Bronchial epithelial cell (primary cell): ENCODE measurements at regions not wholly inside any gene's neighbourhood (a gene's known extent, or its start where the extent isn't known, plus 50 kb on each side); places are given as distances from the start of the nearest gene placed in this dataset.
A peak's percentile ranks its signal among the peaks of the same experiment; 100 is the strongest.

Source experiments
- DNase-seq: peaks from one replicate; pipeline ENCODE4 v3.0.0-alpha.2; 2010; ENCODE audit warnings: low read depth
- FAIRE-seq: peaks from 2 replicates; lab custom pipeline; 2011; peaks lifted over from hg19 to GRCh38; lab: Jason Lieb, UNC
- H3K27me3 ChIP-seq: 2 replicates; pipeline ENCODE4 v1.5.1; 2011; ENCODE audit warnings: low read length; ENCODE audit not compliant: control insufficient read depth, insufficient read depth
- H3K36me3 ChIP-seq: 2 replicates; pipeline ENCODE4 v1.5.1; 2011; ENCODE audit warnings: low read length; ENCODE audit not compliant: control insufficient read depth, insufficient read depth
- H3K4me3 ChIP-seq: 2 replicates; pipeline ENCODE4 v1.5.1; 2011; ENCODE audit warnings: mild to moderate bottlenecking, low read depth, low read length, control low read depth
- CTCF ChIP-seq: IDR thresholded peaks from 2 replicates; pipeline ENCODE4 v1.5.1; 2011; ENCODE audit warnings: mild to moderate bottlenecking, moderate library complexity, low read length, control low read depth, inconsistent platforms; ENCODE audit not compliant: insufficient read depth, severe bottlenecking

- FAIRE-seq (no peak), DNase-seq (peak; percentile 60)
- Histone ChIP-seq H3K27me3 (no peaks in the 10 kb centered on the region), H3K4me3 (no peak overlapping the region), H3K36me3 (no peaks in the 10 kb centered on the region)
- no peak for TF ChIP-seq CTCF
Observed at GRCh38 chr20:11296951-11297350, 620.7 kb upstream of the BTBD3 start.

- no peak for TF ChIP-seq CTCF
- Histone ChIP-seq H3K36me3 (no peaks in the 10 kb centered on the region), H3K4me3 (no peak overlapping the region), H3K27me3 (no peaks in the 10 kb centered on the region)
- no peak for FAIRE-seq
- DNase-seq = no peak
Observed at GRCh38 chr20:11301699-11302098, 616.0 kb upstream of the BTBD3 start.

GRCh38 chr20:11302436-11302835 lies 615.3 kb upstream of the BTBD3 start:
- no peaks in the 10 kb centered on the region for H3K27me3 ChIP-seq
- TF ChIP-seq CTCF = no peak
- peak; percentile 74 for DNase-seq
- no peaks in the 10 kb centered on the region for H3K36me3 ChIP-seq
- no peak for FAIRE-seq
- H3K4me3 ChIP-seq = no peak overlapping the region

- FAIRE-seq = no peak
- DNase-seq = no peak
- TF ChIP-seq CTCF = no peak
- Histone ChIP-seq H3K36me3 (no peaks in the 10 kb centered on the region), H3K4me3 (no peak overlapping the region), H3K27me3 (no peaks in the 10 kb centered on the region)
Observed at GRCh38 chr20:11304795-11305194, 612.9 kb upstream of the BTBD3 start.

GRCh38 chr20:11305406-11305805 lies 612.3 kb upstream of the BTBD3 start:
- Histone ChIP-seq H3K4me3 (no peak overlapping the region), H3K27me3 (no peaks in the 10 kb centered on the region), H3K36me3 (no peaks in the 10 kb centered on the region)
- no peak for TF ChIP-seq CTCF
- DNase-seq (peak; percentile 69), FAIRE-seq (peak; percentile 97)

GRCh38 chr20:11311659-11312224 lies 606.0 kb upstream of the BTBD3 start:
- Histone ChIP-seq H3K4me3 (no peak overlapping the region), H3K36me3 (no peaks in the 10 kb centered on the region), H3K27me3 (no peaks in the 10 kb centered on the region)
- FAIRE-seq (no peak), DNase-seq (no peak)
- TF ChIP-seq CTCF = no peak
